ENCODE measurements at regions not wholly inside any gene's neighbourhood (a gene's known extent, or its start where the extent isn't known, plus 50 kb on each side); places are given as distances from the start of the nearest gene placed in this dataset.

GRCh38 chr20:51958099-51959065 lies 156.1 kb upstream of the SALL4 start:
- intact Hi-C loops (cut with DNase I) = no loop called here
- H3K27ac ChIP-seq = no peak overlapping the region
- no peaks in the 10 kb centered on the region for H3K27me3 ChIP-seq
- TF ChIP-seq CTCF (IDR thresholded peaks at IDR 0.05) (no peak), POLR2A (IDR thresholded peaks at IDR 0.05) (no peak)
- WGBS, 4 donors = 48 to 54% (median 52%) methylated on average over 11 of the region's 11 CpGs
- DNase-seq = no peak
- no peaks in the 10 kb centered on the region for H3K9me3 ChIP-seq (replicated peaks in 1 of 3)
- no peaks in the 10 kb centered on the region for H3K36me3 ChIP-seq (replicated peaks in 1 of 2)
- H3K4me1 ChIP-seq (replicated peaks in 1 of 2) = no peaks in the 10 kb centered on the region
- H3K4me3 ChIP-seq = no peak overlapping the region

- H3K27ac ChIP-seq = no peak overlapping the region
- no peak for TF ChIP-seq CTCF (IDR thresholded peaks at IDR 0.05)
- no peak for TF ChIP-seq POLR2A (IDR thresholded peaks at IDR 0.05)
Measured at GRCh38 chr20:51955756-51956155, 153.4 kb upstream of the SALL4 start.

GRCh38 chr20:51953731-51954340 lies 151.5 kb upstream of the SALL4 start:
- WGBS, 4 donors = 77 to 85% (median 79%) methylated on average over 8 of the region's 8 CpGs
- DNase-seq = no peak
- Histone ChIP-seq H3K36me3 (replicated peaks in 1 of 2) (no peaks in the 10 kb centered on the region), H3K27me3 (no peaks in the 10 kb centered on the region), H3K4me3 (no peak overlapping the region), H3K9me3 (replicated peaks in 1 of 3) (no peaks in the 10 kb centered on the region), H3K27ac (no peak overlapping the region), H3K4me1 (replicated peaks in 1 of 2) (no peaks in the 10 kb centered on the region)
- TF ChIP-seq CTCF (IDR thresholded peaks at IDR 0.05) = no peak
- no peak for TF ChIP-seq POLR2A (IDR thresholded peaks at IDR 0.05)
- intact Hi-C loops (cut with DNase I) = no loop called here

More at GRCh38 chr20:51955756-51956155, 153.4 kb upstream of the SALL4 start:
- DNase-seq = no peak
- Histone ChIP-seq H3K4me1 (replicated peaks in 1 of 2) (no peaks in the 10 kb centered on the region), H3K36me3 (replicated peaks in 1 of 2) (no peaks in the 10 kb centered on the region), H3K4me3 (no peak overlapping the region), H3K27me3 (no peaks in the 10 kb centered on the region), H3K9me3 (replicated peaks in 1 of 3) (no peaks in the 10 kb centered on the region)
- WGBS, 4 donors = 86 to 97% (median 94%) methylated on average over 3 of the region's 3 CpGs
- intact Hi-C loops (cut with DNase I) = no loop called here

GRCh38 chr20:51950926-51951325 lies 148.6 kb upstream of the SALL4 start:
- no peak overlapping the region for H3K4me3 ChIP-seq
- no peak overlapping the region for H3K27ac ChIP-seq
- TF ChIP-seq POLR2A (IDR thresholded peaks at IDR 0.05) (no peak), CTCF (IDR thresholded peaks at IDR 0.05) (no peak)
- 56 to 77% (median 72%) methylated on average over 4 of the region's 4 CpGs for WGBS, 4 donors
- DNase-seq = no peak
- no peaks in the 10 kb centered on the region for H3K36me3 ChIP-seq (replicated peaks in 1 of 2)
- H3K4me1 ChIP-seq (replicated peaks in 1 of 2) = no peaks in the 10 kb centered on the region
- intact Hi-C loops (cut with DNase I) = no loop called here
- H3K9me3 ChIP-seq (replicated peaks in 1 of 3) = no peaks in the 10 kb centered on the region
- no peaks in the 10 kb centered on the region for H3K27me3 ChIP-seq

All from adrenal gland (tissue), 9 donors.